ENCODE measurements at regions not wholly inside any gene's neighbourhood (a gene's known extent, or its start where the extent isn't known, plus 50 kb on each side); places are given as distances from the start of the nearest gene placed in this dataset.

DNA sequence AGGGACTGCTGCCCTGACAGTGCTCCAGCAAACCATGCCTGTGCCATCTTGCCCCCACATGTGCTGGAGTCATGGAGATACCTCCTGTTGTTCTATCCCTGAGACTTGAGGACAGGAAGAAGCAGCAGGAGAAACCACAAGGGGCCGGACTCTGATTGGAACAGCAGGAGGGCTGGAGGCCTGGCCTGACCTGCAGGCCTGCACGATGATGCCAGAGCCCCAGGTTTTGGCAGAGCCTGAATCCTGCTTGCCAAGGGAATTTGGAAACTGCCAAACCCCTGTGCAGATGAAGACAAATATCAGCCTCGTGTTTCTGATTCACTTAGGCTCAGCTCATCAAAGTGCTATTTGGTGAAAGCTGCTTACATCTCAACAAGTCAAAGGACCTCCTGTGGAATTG lies 177.6 kb downstream of the MAFB start:
- TF ChIP-seq, protein P1, sequence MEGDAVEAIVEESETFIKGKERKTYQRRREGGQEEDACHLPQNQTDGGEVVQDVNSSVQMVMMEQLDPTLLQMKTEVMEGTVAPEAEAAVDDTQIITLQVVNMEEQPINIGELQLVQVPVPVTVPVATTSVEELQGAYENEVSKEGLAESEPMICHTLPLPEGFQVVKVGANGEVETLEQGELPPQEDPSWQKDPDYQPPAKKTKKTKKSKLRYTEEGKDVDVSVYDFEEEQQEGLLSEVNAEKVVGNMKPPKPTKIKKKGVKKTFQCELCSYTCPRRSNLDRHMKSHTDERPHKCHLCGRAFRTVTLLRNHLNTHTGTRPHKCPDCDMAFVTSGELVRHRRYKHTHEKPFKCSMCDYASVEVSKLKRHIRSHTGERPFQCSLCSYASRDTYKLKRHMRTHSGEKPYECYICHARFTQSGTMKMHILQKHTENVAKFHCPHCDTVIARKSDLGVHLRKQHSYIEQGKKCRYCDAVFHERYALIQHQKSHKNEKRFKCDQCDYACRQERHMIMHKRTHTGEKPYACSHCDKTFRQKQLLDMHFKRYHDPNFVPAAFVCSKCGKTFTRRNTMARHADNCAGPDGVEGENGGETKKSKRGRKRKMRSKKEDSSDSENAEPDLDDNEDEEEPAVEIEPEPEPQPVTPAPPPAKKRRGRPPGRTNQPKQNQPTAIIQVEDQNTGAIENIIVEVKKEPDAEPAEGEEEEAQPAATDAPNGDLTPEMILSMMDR (IDR thresholded peaks at IDR 0.05; ENCODE audit: low read depth, low read length, poor library complexity, severe bottlenecking) = no peak
- TF ChIP-seq EZH2phosphoT487 (IDR thresholded peaks at IDR 0.05; ENCODE audit: borderline replicate concordance, low read length) = no peak

Measured in DOHH2 (cell line).